HTR-8/SVneo (cell line): ENCODE measurements at regions not wholly inside any gene's neighbourhood (a gene's known extent, or its start where the extent isn't known, plus 50 kb on each side); places are given as distances from the start of the nearest gene placed in this dataset.
"Not testable (repeated sequence)": the region's sequence is repeated elsewhere in the genome, so short reads cannot be mapped to it uniquely, and the experiment has no call there.

Experiments used
- DNase-seq: peaks from one replicate; pipeline ENCODE4 v3.0.0; 2011; ENCODE audit warnings: low spot score, mixed read lengths; ENCODE audit not compliant: insufficient read length
- FAIRE-seq: peaks from 2 replicates; lab custom pipeline; 2011; peaks lifted over from hg19 to GRCh38; lab: Jason Lieb, UNC

DNA sequence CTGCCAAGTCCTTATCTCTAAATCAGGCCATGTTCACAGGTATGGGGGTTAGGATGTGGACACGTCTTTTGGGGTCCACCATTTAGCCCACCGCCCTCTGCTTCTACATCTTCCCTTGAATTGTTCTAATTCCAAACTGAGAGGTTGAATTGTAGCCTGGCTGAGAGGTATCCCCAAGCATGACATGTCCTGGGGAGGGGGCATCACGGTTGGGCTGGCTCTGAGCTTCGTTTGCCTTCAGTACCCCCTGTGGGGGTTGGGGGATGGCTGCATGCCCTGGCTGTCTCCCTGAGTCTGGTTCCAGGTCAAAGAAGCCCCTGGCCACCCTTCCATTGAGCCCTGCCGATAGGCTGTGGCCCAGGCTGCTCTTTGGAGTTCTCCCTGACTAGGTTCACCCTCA is 204.6 kb downstream of the GLRX3 start:
- DNase-seq (no peak), FAIRE-seq (no peak)

DNA sequence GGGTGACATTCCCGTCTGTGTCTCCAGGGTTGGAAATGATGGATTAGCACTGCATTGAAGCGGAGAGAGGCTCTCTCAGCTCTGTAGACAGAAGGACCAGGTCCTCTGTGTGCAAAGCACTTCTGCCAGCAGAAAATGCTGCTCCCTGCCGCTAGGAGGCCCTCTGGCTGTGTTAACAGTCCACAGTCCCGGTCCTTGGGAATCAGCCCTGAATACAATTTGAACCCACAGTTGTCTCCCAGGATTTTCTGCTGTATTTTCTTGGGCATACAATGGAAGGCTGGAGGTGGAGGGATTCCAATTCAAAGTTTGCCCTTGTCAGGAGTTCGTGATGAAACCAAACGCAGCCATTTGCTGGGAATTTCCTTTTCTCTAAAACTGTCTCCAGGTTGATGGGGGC is 205.2 kb downstream of the GLRX3 start:
- FAIRE-seq, result no peak
- DNase-seq, result no peak

- FAIRE-seq, result no peak
- DNase-seq, result no peak
These were observed 209.5 kb downstream of the GLRX3 start for GRCh38 chr10:130345728-130346127.

- FAIRE-seq (no peak), DNase-seq (no peak)
These were observed 214.8 kb downstream of the GLRX3 start for GRCh38 chr10:130350996-130351395.

- no peak for DNase-seq
- no peak for FAIRE-seq
These were observed 215.5 kb downstream of the GLRX3 start for GRCh38 chr10:130351466-130352290.

- FAIRE-seq (no peak), DNase-seq (no peak)
These were observed 216.1 kb downstream of the GLRX3 start for GRCh38 chr10:130352291-130352645.

GRCh38 chr10:130353928-130354572 is 217.9 kb downstream of the GLRX3 start:
- FAIRE-seq (no peak), DNase-seq (no peak)

DNA sequence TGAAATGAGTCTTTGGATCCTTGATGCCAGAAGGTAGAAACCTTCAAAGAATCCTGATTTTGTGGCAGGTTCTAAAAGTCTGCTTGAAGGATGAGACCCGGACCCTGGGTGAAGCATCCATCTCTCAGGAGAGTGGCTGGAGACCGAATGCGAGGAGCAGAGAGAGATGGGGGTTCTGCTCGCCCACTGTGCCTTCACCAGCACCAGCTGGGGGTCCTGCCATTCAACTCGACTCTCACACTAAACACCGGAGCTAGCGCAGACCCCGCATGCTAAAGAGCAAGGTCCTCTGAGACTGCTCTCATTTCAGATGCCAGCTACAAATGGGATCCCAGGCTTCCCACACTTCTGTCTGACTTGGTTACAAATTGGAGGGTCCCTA is 218.4 kb downstream of the GLRX3 start:
- FAIRE-seq, result no peak
- DNase-seq, result no peak

DNA sequence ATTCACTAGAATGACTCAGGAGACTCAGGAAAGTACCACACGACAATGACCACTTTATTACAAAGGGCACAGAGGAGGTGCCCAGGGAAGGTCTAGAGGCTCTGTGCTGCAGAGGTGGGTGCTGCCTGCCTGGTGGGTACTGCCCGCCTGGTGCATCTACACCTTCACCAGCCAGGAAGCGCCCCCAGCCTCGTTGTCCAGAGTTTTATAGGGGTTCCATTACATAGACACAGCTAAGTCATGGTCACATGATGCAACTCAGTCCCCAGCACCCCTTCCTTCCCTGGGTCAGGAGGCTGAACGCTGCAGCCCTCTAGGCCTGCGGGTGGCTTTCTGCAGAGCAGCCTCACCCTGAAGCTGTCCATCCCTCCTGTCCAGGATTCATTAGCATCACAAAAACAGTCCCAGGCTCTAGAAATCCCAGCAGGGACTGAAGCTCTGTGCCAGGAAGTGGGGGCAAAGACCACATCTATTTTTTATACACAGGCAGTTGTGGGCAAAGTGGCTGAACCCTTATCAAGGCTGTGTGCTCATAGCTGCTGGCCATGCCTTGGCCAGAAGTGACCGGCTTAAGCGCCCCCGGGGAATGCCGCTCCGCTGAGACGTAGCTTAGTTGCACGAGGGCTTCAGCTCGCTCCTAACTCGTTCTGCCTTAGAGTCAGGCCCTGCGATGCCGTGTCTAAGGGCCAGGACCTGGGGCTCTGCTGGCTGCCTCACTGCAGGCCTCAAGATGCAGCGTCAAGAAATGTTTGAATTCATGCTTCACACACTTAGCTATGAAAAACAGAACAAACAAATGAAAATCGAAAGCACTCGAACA is 219.0 kb downstream of the GLRX3 start:
- FAIRE-seq, result no peak
- DNase-seq, result no peak

- not testable (repeated sequence) for FAIRE-seq, DNase-seq
These were observed 220.2 kb downstream of the GLRX3 start for GRCh38 chr10:130356429-130356828.

- no peak for FAIRE-seq
- no peak for DNase-seq
These were observed 221.0 kb downstream of the GLRX3 start for GRCh38 chr10:130357226-130357625.

DNA sequence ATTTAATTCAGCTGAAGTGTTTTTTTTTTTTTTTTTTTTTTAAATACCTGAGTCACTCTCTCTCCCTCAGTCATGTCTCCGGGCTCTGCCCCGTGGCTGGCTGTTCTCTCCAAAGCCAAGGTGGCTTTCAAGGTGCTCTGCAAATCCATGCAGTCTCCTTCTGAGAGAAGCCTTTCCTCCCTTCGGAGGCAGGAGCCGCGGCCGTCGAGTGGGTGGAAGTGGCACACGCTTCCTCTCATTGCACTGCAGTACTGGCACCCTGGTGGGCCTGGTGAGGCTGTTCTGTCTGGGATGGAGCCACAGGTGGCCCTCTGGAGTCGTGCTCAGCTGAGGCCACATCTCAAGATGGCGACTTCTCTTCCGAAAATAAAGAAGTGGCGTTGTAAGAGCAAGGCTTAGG is 221.8 kb downstream of the GLRX3 start:
- FAIRE-seq (no peak), DNase-seq (no peak)

DNA sequence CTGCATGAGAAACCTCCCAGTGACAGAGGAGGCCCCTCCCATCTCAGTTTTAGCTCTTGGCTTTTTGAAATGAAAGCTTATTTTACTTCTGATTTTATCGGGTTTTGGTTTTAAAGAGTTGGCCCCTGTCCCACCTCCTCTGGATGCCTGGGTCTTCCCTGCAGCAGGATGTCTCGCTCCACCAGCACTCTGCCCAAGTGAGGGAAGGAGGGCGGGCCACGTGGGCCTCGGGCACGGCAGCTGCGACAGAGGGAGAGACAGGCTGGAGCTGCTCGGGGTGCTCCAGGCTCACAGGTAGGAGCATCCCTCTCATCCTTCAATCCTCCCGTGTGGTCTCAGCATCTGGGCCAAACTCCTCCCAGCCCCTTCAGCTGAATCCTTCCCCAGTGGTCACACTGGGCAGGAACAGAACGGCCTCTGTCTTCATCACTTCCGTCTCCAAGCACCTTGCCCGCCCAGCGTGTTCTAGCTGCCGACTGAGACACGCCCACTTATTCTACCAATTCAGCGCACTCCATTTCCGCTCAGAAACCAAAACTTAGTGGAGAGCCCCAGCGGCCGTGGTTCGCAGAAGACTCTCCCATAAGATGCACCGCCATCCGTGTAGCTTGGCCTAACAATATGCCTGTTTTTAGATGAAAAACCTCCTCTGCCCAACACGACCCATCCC is 222.9 kb downstream of the GLRX3 start:
- no peak for FAIRE-seq
- no peak for DNase-seq

DNA sequence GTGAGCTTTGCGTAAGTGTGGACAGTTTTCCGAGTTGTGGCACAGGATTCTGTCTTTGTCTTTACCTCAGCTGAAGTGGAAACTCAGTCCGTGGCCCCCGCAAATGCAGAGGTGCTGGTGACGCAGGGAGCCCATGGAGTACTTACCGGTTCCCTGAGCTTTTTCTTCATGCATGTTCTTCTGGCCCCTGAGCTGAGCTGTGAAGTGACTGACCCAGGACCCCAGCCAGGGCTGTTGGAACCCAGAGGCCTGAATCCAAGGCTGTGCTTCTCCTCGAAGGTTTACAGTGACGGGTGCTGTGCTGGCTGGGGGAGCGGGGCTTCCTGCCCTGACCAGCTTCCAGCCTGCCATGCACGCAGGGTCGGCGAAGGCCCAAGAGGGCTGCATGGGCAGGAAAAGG is 223.5 kb downstream of the GLRX3 start:
- FAIRE-seq, result no peak

DNA sequence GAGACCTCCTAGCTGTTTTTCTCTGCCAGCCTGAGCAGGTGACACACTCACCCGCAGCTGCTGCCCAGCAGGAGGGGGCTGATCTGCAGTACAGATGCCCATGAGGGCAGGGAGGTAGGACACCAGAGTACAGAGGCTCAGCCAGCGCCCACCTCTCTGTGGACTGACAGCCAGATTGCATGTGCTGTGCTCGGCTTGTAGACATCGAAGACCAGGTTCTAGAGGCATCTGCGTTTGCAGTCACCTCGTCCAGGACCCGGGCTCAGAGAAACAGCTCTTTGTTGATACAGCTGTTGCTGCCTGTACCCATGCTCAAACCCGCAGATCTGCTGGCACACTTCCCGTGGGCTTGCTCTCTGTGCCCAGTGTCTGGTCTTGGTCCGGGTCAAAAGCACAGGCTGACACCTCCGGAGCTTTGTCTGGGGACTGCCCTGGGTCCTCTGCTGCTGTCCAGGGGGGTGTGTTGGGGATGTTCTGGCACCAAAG is 224.7 kb downstream of the GLRX3 start:
- FAIRE-seq (no peak), DNase-seq (no peak)

More for the DNA sequence above, 223.5 kb downstream of the GLRX3 start:
- no peak for DNase-seq

DNA sequence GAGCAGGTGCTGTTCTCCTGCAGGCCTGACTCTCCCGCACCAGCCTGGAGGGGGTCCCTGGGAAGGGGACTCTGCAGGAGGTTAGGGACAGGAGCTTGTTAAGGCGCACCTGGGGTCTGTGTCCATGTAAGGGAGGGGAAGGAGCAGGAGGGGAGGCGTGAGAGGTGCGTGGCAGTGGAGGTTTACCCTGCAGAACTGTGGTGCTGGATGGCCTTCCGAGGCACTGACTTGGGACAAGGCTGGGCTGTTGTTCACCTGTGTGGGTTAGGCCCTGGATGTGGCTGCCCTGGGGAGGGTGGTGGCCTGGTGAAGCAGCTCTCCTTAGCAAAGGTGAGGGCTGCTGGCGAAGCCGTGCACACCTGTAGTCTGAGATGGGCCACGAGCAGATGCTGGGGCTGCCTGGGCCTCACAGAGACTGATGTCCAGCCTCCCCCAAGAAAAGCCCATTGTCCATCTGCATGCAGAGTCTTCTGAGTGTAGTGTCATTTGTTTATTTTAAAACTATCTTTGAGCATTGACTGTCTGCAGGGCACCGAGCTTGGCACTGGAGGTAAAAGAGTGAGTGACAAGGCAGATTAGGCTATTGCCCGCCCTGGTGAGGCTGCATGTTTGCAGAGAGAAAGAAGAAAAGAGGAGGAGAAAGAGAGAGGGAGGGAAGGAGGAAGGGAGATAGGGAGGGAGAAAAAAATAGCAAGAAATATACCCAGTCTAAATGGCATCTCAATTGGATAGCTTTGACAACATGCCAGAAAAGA is 225.3 kb downstream of the GLRX3 start:
- FAIRE-seq (no peak), DNase-seq (no peak)

- no peak for DNase-seq
- FAIRE-seq, result no peak
These were observed 226.1 kb downstream of the GLRX3 start for GRCh38 chr10:130362308-130362761.

DNA sequence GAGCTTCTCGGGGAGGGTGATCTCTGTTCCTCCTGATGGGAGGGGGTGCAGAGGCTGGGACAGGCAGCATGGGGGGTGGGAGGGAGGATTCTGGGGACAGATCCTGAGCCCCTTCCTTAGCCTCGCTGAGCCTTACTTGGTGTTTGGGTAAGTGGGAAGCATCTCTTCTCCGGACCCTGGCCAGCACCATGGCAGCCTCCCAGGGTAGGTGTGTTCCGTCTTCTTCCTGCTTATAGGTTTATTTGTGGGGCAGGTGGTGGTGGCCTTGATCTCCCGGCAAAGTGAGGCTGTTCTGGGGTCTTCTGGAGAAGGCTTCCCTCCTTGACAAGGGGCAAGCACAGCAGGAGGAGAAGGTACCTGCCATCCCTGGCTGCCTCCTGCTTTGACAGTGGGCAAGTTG is 226.9 kb downstream of the GLRX3 start:
- no peak for FAIRE-seq
- no peak for DNase-seq

DNA sequence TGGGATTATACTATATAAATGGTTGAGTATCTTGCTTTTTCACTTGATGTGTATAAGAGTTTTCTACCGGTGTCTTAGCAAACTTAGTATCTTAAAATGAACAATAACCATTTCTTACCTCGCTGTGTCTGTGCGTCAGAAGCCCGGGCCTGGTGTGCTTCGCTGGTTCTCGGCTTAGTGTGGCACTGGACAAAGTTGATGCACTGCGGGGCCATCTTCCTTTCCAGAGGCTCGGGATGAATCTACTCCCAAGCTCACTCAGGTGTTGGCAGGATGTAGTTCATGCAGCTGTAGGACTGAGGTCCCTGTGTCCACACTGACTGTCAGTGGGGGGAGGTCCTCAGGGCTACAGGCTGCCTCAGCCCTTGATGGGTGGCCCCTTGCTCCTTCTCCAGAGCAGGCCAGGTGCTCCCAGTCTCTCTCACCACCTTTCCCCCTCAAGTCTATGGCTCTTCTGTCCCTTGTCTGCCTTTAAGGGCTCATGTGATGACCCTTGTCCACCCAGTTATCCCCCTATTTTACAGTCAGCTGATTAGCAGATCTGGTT is 227.8 kb downstream of the GLRX3 start:
- DNase-seq (no peak), FAIRE-seq (no peak)
